Activated CD4-positive, alpha-beta T cell treated with anti-CD3 and anti-CD28 coated beads, Interleukin-2, Interleukin-6, amounts not matched to agents 100 ng/mL and 50 ng/mL, durations not matched to agents 16 hours and 8 hours (primary cell): ENCODE measurements at regions not wholly inside any gene's neighbourhood (a gene's known extent, or its start where the extent isn't known, plus 50 kb on each side); places are given as distances from the start of the nearest gene placed in this dataset.

ENCODE experiments used
- DNase-seq: peaks from one replicate; pipeline ENCODE4 v3.0.0-alpha.2; 2020

GRCh38 chr5:115072266-115073064 lies 97.2 kb downstream of the TRIM36 start:
- no peak for DNase-seq

GRCh38 chr5:115070737-115071136 lies 99.0 kb downstream of the TRIM36 start:
- peak; percentile 1 for DNase-seq

GRCh38 chr5:115069087-115069968 lies 100.4 kb downstream of the TRIM36 start:
- DNase-seq = peak; percentile 33

GRCh38 chr5:115068239-115069086 lies 101.2 kb downstream of the TRIM36 start:
- peak; percentile 69 for DNase-seq

GRCh38 chr5:115064380-115064779 lies 105.3 kb downstream of the TRIM36 start:
- DNase-seq = no peak

- no peak for DNase-seq
Observed at GRCh38 chr5:115054387-115054951, 115.2 kb downstream of the TRIM36 start.

- DNase-seq = no peak
Observed at GRCh38 chr5:115052948-115053347, 116.8 kb downstream of the TRIM36 start.

GRCh38 chr5:115050866-115051265 lies 118.8 kb downstream of the TRIM36 start:
- no peak for DNase-seq

GRCh38 chr5:115033861-115034260 lies 135.8 kb downstream of the TRIM36 start:
- no peak for DNase-seq

- DNase-seq = no peak
Observed at GRCh38 chr5:115028557-115028956, 141.2 kb downstream of the TRIM36 start.

GRCh38 chr5:115024922-115025321 lies 144.8 kb downstream of the TRIM36 start:
- no peak for DNase-seq

GRCh38 chr5:115022303-115022702 lies 147.4 kb downstream of the TRIM36 start:
- no peak for DNase-seq

GRCh38 chr5:115016646-115017045 lies 153.1 kb downstream of the TRIM36 start:
- DNase-seq = no peak

- DNase-seq = no peak
Observed at GRCh38 chr5:114999176-114999575, 170.5 kb downstream of the TRIM36 start.

- DNase-seq = no peak
Observed at GRCh38 chr5:114989512-114989911, 180.2 kb downstream of the TRIM36 start.

GRCh38 chr5:114988096-114988495 lies 181.6 kb downstream of the TRIM36 start:
- no peak for DNase-seq

GRCh38 chr5:114984796-114985195 lies 184.9 kb downstream of the TRIM36 start:
- no peak for DNase-seq

- no peak for DNase-seq
Observed at GRCh38 chr5:114981111-114981510, 188.6 kb downstream of the TRIM36 start.

GRCh38 chr5:114977979-114978573 lies 191.6 kb downstream of the TRIM36 start:
- peak; percentile 9 for DNase-seq

- DNase-seq = no peak
Observed at GRCh38 chr5:114969482-114969881, 200.2 kb downstream of the TRIM36 start.

GRCh38 chr5:114957384-114957783 lies 212.3 kb downstream of the TRIM36 start:
- no peak for DNase-seq

GRCh38 chr5:114953565-114953964 lies 216.1 kb downstream of the TRIM36 start:
- no peak for DNase-seq
